GM21619 (cell line): ENCODE measurements at regions not wholly inside any gene's neighbourhood (a gene's known extent, or its start where the extent isn't known, plus 50 kb on each side); places are given as distances from the start of the nearest gene placed in this dataset.

Source experiments
- ATAC-seq: cut with Tn5 transposase; IDR thresholded peaks from one replicate; pipeline ENCODE4 v1.9.1; 2021; ENCODE audit not compliant: unreplicated experiment

- ATAC-seq, result no peak
Measured at GRCh38 chr15:70314688-70315087, 217.0 kb upstream of the TLE3 start.

- no peak for ATAC-seq
Measured at GRCh38 chr15:70314018-70314354, 216.3 kb upstream of the TLE3 start.

GRCh38 chr15:70313099-70314017, 215.6 kb upstream of the TLE3 start:
- no peak for ATAC-seq

GRCh38 chr15:70311821-70312220, 214.1 kb upstream of the TLE3 start:
- ATAC-seq, result no peak

- no peak for ATAC-seq
Measured at GRCh38 chr15:70309716-70310115, 212.0 kb upstream of the TLE3 start.

- ATAC-seq, result no peak
Measured at GRCh38 chr15:70308735-70309434, 211.2 kb upstream of the TLE3 start.

GRCh38 chr15:70308011-70308734, 210.5 kb upstream of the TLE3 start:
- peak; percentile 81 for ATAC-seq

- ATAC-seq, result no peak
Measured at GRCh38 chr15:70306582-70306981, 208.9 kb upstream of the TLE3 start.

- ATAC-seq, result no peak
Measured at GRCh38 chr15:70306081-70306480, 208.4 kb upstream of the TLE3 start.

GRCh38 chr15:70303981-70304380, 206.3 kb upstream of the TLE3 start:
- ATAC-seq, result no peak

GRCh38 chr15:70302360-70302759, 204.6 kb upstream of the TLE3 start:
- ATAC-seq, result no peak

GRCh38 chr15:70301396-70301795, 203.7 kb upstream of the TLE3 start:
- ATAC-seq, result no peak

- peak; percentile 96 for ATAC-seq
Measured at GRCh38 chr15:70299931-70300869, 202.5 kb upstream of the TLE3 start.

GRCh38 chr15:70297465-70298058, 199.8 kb upstream of the TLE3 start:
- ATAC-seq, result no peak

- no peak for ATAC-seq
Measured at GRCh38 chr15:70294731-70295305, 197.1 kb upstream of the TLE3 start.

GRCh38 chr15:70293591-70294470, 196.1 kb upstream of the TLE3 start:
- ATAC-seq, result no peak

GRCh38 chr15:70293138-70293537, 195.4 kb upstream of the TLE3 start:
- ATAC-seq, result no peak

- ATAC-seq, result no peak
Measured at GRCh38 chr15:70292076-70292760, 194.5 kb upstream of the TLE3 start.
